ENCODE measurements at regions not wholly inside any gene's neighbourhood (a gene's known extent, or its start where the extent isn't known, plus 50 kb on each side); places are given as distances from the start of the nearest gene placed in this dataset.

DNA sequence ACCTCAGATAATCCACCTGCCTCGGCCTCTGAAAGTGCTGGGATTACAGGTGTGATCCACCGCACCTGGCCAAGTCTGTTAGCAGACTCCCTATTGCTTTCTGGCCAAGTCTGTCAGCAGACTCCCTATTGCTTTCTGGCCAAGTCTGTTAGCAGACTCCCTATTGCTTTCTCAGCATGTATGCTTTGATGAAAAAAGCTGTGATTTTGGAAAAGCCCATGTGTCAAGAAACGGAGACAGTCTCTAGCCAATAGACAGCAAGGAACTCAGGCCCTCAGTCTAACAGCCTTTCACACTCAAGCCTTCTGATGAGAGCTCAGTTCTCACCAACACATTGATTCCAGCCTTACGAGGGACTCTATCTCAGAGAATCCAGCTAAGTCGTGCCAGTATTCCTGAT lies 158.8 kb upstream of the KRR1 start:
- H3K79me2 ChIP-seq (ENCODE audit: insufficient read depth, low read length): no peaks in the 10 kb centered on the region
- H3K4me3 ChIP-seq (ENCODE audit: low read length, poor library complexity, severe bottlenecking): no peak overlapping the region
- no peak overlapping the region for H2AFZ ChIP-seq (ENCODE audit: low read length)

DNA sequence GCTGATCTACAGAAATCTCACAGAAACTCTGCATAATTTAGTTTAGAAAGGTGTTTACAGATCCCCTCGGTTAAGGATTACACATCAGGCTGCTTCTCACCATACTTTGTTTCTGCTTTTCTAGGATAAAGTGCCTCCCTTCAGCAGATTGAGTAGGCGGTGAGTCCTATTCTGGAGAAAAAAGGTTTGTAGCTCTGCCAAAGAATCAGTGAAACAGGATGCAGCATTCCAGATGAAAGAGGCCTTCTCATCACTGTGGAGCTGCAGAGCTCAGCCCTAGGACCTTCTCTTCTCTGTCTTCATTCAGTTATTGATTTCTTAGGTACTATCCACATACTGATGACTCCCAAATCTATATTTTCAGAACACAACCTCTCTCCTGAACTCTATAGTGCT lies 155.5 kb upstream of the KRR1 start:
- H3K4me3 ChIP-seq (ENCODE audit: low read length, poor library complexity, severe bottlenecking): no peak overlapping the region
- H3K36me3 ChIP-seq (ENCODE audit: insufficient read depth, low read length): no peaks in the 10 kb centered on the region
- peaks cover 26% of the 10 kb centered on the region for H3K4me1 ChIP-seq (ENCODE audit: insufficient read depth, low read length, poor library complexity, severe bottlenecking)
- H3K9me3 ChIP-seq (ENCODE audit: insufficient read depth, low read depth, low read length): no peaks in the 10 kb centered on the region
- no peak overlapping the region for H3K4me2 ChIP-seq (ENCODE audit: low read depth, low read length, poor library complexity, severe bottlenecking)
- no peaks in the 10 kb centered on the region for H3K9me2 ChIP-seq (replicated peaks; ENCODE audit: low read depth, low read length)
- 0 out of 2 replicates have a peak, but pooled peaks cover 2% of the 10 kb centered on the region for H3F3A ChIP-seq (ENCODE audit: low read depth)
- no peak overlapping the region for H3K9ac ChIP-seq (ENCODE audit: low read depth, low read length, poor library complexity, severe bottlenecking)
- H3K79me2 ChIP-seq (ENCODE audit: insufficient read depth, low read length): no peaks in the 10 kb centered on the region
- peak overlapping the region; percentile 61 for H2AFZ ChIP-seq (ENCODE audit: low read length)
- no peak for TF ChIP-seq EZH2phosphoT487 (IDR thresholded peaks at IDR 0.05; ENCODE audit: borderline replicate concordance)
- TF ChIP-seq, protein P1, sequence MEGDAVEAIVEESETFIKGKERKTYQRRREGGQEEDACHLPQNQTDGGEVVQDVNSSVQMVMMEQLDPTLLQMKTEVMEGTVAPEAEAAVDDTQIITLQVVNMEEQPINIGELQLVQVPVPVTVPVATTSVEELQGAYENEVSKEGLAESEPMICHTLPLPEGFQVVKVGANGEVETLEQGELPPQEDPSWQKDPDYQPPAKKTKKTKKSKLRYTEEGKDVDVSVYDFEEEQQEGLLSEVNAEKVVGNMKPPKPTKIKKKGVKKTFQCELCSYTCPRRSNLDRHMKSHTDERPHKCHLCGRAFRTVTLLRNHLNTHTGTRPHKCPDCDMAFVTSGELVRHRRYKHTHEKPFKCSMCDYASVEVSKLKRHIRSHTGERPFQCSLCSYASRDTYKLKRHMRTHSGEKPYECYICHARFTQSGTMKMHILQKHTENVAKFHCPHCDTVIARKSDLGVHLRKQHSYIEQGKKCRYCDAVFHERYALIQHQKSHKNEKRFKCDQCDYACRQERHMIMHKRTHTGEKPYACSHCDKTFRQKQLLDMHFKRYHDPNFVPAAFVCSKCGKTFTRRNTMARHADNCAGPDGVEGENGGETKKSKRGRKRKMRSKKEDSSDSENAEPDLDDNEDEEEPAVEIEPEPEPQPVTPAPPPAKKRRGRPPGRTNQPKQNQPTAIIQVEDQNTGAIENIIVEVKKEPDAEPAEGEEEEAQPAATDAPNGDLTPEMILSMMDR (conservative IDR thresholded peaks at IDR 0.05; ENCODE audit: low read length): no peak
- H4K20me1 ChIP-seq (ENCODE audit: insufficient read depth, low read length, poor library complexity, severe bottlenecking): no peaks in the 10 kb centered on the region
- no peaks in the 10 kb centered on the region for H3K27me3 ChIP-seq (ENCODE audit: insufficient read depth, low read length, poor library complexity, severe bottlenecking)

More for the DNA sequence above, 158.8 kb upstream of the KRR1 start:
- H3K4me2 ChIP-seq (ENCODE audit: low read depth, low read length, poor library complexity, severe bottlenecking): no peak overlapping the region
- no peaks in the 10 kb centered on the region for H3K9me2 ChIP-seq (replicated peaks; ENCODE audit: low read depth, low read length)
- H3K9me3 ChIP-seq (ENCODE audit: insufficient read depth, low read depth, low read length): no peaks in the 10 kb centered on the region
- no peaks in the 10 kb centered on the region for H3K27me3 ChIP-seq (ENCODE audit: insufficient read depth, low read length, poor library complexity, severe bottlenecking)
- TF ChIP-seq EZH2phosphoT487 (IDR thresholded peaks at IDR 0.05; ENCODE audit: borderline replicate concordance): no peak
- H3K9ac ChIP-seq (ENCODE audit: low read depth, low read length, poor library complexity, severe bottlenecking): no peak overlapping the region
- peaks cover 27% of the 10 kb centered on the region for H3K4me1 ChIP-seq (ENCODE audit: insufficient read depth, low read length, poor library complexity, severe bottlenecking)
- no peaks in the 10 kb centered on the region for H4K20me1 ChIP-seq (ENCODE audit: insufficient read depth, low read length, poor library complexity, severe bottlenecking)
- 0 out of 2 replicates have a peak, but pooled peaks cover 5% of the 10 kb centered on the region for H3F3A ChIP-seq (ENCODE audit: low read depth)
- H3K36me3 ChIP-seq (ENCODE audit: insufficient read depth, low read length): no peaks in the 10 kb centered on the region

DNA sequence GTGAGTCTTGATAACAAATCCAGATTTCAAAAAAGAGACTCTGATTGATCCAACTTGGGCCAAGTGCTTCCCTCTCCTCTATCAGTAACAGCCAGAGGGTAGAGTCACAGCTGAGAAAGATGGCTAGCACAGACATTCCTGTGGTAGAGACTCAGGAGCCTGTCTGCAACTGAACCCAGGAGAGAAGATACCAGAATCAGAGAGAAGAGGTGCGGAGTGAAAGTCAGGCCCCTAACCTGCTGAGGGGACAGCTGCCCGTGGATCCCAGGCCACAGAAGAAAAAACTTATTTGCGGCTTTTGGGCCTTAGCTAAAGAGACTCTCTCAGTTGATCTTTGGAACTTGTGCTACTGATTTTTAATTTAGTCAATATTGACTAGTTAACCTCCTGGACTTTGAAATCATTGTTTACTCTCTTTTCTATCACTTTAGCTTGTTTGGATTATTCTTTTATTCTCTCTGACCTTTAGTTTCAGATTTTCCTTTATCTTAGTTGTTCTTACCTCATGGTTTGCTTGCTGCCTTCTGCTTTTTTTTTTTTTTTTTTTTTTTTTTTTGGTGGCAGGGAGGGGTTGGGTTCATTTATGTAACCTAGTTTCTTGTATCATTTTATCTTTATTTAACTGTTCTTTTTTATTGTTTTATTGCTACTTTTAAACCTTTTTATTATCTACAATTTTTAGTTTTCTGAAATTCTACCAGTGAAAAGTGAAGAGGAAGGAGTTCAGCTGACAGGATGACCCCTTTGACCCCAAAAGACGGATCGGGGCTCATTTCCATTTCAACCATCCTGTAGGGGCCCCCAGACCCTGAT lies 154.9 kb upstream of the KRR1 start:
- Histone ChIP-seq H3K9me2 (replicated peaks; ENCODE audit: low read depth, low read length) (no peaks in the 10 kb centered on the region), H3K27me3 (ENCODE audit: insufficient read depth, low read length, poor library complexity, severe bottlenecking) (no peaks in the 10 kb centered on the region), H3K79me2 (ENCODE audit: insufficient read depth, low read length) (no peaks in the 10 kb centered on the region), H3K9ac (ENCODE audit: low read depth, low read length, poor library complexity, severe bottlenecking) (no peak overlapping the region), H3K4me3 (ENCODE audit: low read length, poor library complexity, severe bottlenecking) (no peak overlapping the region), H4K20me1 (ENCODE audit: insufficient read depth, low read length, poor library complexity, severe bottlenecking) (no peaks in the 10 kb centered on the region), H3K9me3 (ENCODE audit: insufficient read depth, low read depth, low read length) (no peaks in the 10 kb centered on the region), H3K36me3 (ENCODE audit: insufficient read depth, low read length) (no peaks in the 10 kb centered on the region), H3F3A (ENCODE audit: low read depth) (no peaks in the 10 kb centered on the region), H2AFZ (ENCODE audit: low read length) (0 out of 2 replicates have a peak overlapping the region, but pooled peaks have one; percentile 22), H3K4me2 (ENCODE audit: low read depth, low read length, poor library complexity, severe bottlenecking) (no peak overlapping the region), H3K4me1 (ENCODE audit: insufficient read depth, low read length, poor library complexity, severe bottlenecking) (peaks cover 20% of the 10 kb centered on the region)
- TF ChIP-seq EZH2phosphoT487 (IDR thresholded peaks at IDR 0.05; ENCODE audit: borderline replicate concordance): no peak
- TF ChIP-seq, protein P1 (conservative IDR thresholded peaks at IDR 0.05; ENCODE audit: low read length): no peak

All from Loucy (cell line).